ENCODE measurements at regions not wholly inside any gene's neighbourhood (a gene's known extent, or its start where the extent isn't known, plus 50 kb on each side); places are given as distances from the start of the nearest gene placed in this dataset.

DNA sequence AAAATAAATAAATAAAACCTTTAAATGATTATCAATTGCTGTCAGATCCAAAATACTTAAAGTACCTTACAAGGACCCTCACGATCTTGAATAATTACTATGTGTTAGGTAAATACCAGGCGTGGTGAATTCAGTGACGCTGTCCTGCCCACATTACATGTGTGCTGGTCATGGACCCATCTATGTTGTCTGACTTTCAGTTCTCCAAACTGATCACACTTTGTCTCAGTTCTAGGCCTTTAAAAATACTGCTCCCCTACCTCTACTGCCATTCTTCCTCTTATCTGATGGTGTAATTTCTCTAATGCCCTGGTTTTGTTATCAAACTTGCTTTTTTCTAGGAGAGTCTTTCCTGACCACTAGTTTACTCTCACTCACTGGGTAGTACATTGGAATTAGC is 520.7 kb downstream of the TRHDE start:
- Mint-ChIP-seq H3K36me3 (ENCODE audit: low read depth) (no peaks in the 10 kb centered on the region), H3K4me3 (no peak overlapping the region), H3K4me1 (no peaks in the 10 kb centered on the region), H3K9me3 (peaks cover 21% of the 10 kb centered on the region), H3K27ac (no peak overlapping the region), H3K27me3 (no peaks in the 10 kb centered on the region)
- no peak for ATAC-seq (replicated peaks)

DNA sequence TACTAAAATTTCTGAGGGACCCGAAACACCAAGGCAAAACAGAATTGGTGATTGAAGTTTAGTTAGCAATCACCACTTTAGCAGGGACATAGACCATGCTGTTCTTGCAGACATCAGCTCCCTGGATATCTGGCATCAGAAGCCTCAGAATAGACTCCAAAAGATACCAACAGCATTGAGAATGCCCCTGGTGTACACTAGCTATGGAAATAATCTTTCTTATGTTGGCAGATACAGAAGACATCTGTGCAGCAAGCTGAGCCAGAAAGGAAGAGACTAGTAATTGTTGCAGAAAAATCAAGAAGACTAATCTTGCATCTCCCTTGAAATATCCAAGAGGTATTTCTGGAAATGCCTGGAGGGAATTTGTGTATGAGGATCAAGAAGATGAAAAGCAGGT is 521.6 kb downstream of the TRHDE start:
- Mint-ChIP-seq H3K27me3 (no peaks in the 10 kb centered on the region), H3K9me3 (peaks cover 21% of the 10 kb centered on the region), H3K4me3 (no peak overlapping the region), H3K4me1 (no peaks in the 10 kb centered on the region), H3K27ac (no peak overlapping the region), H3K36me3 (ENCODE audit: low read depth) (no peaks in the 10 kb centered on the region)
- ATAC-seq (replicated peaks), result no peak

DNA sequence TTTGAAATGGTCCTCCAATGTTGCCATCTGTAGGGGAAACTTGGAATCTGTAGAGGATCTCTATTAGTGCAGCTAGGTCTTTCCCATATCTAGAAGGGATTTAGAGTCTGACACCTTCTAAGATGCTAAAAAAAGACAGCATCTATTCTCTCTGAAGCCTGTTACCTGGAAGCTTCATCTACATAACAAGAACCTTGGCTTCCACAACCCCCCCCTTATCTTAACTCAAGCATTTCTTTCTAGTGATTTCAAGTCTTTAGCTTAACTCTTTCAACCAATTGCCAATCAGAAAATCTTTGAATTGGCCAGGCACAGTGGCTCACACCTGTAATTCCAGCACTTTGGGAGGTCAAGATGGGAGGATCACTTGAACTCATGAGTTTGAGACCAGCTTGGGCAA is 543.3 kb downstream of the TRHDE start:
- Mint-ChIP-seq H3K36me3 (ENCODE audit: low read depth) (no peaks in the 10 kb centered on the region), H3K4me3 (no peak overlapping the region), H3K9me3 (peaks cover 16% of the 10 kb centered on the region), H3K4me1 (no peaks in the 10 kb centered on the region), H3K27me3 (no peaks in the 10 kb centered on the region), H3K27ac (no peak overlapping the region)
- ATAC-seq (replicated peaks), result no peak

DNA sequence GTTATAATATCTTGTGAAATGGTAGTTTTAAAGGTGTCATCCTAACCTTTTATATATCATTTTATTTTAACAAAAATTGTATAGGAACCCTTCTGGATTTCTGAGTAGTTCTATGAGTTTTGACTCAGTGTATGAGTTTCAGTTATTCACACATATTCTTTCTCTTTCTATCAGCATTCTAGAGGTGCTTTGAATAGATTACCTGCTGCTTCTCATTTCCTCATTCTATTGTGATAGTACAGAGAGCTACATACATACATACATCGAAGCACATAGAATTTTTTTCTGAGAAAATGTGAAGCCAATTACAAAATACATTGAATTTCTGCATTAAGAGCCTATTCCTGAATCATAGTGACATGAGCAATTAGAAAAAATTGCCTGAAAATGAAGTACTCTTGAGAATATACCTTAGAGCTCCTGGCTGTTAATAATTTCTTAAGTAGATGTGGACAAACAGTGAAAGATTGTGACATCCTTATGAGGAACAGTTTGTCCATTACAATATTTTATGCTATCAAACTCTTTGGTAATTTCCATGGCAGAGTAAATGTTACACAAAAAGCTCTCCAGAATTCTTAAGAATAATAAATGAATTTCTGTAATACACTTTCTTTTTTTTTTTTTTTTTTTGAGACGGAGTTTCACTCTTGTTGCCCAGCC is 556.6 kb downstream of the TRHDE start:
- Mint-ChIP-seq H3K36me3 (ENCODE audit: low read depth) (no peaks in the 10 kb centered on the region), H3K4me3 (no peak overlapping the region), H3K9me3 (no peaks in the 10 kb centered on the region), H3K27ac (no peak overlapping the region), H3K27me3 (no peaks in the 10 kb centered on the region), H3K4me1 (no peaks in the 10 kb centered on the region)
- no peak for ATAC-seq (replicated peaks)

DNA sequence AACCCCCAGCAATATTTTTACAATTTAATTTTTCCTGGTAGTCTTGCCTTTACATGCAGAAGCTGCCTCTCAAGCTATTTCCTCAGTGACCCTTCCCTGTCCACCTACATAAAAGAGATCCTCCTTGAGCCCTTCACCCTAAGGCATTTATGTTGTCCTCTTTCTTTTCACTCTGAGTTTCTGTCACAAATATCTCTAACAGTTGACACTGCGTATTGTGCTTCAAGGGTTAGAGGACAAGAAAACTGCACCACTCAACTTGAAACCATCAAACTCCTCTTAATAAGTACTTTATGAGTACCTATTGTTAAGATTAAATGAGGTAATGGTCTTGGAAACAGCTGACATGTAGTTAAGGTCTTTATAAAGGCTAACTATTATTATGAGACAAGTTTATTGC is 557.7 kb downstream of the TRHDE start:
- Mint-ChIP-seq H3K4me3 (no peak overlapping the region), H3K4me1 (no peaks in the 10 kb centered on the region)

DNA sequence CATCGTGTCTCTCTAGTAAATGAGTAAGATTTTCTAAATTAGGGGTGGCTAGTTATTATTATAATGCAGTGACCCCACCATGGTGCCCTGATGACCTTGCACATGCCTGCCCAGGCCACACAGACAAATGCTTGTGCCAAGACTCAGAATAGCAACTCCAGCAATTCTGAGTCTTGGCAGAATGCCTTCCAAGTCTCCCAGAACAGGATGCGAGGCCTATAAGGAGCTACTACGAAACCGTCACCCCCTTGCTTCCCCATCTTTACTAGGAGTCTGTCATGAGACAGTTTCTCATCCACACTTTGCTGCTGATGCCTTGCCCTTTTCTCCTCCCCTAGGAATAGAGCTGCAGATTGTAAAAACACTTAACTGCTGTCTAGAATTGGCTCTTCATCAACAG is 559.9 kb downstream of the TRHDE start:
- no peak overlapping the region for H3K4me3 Mint-ChIP-seq
- no peaks in the 10 kb centered on the region for H3K36me3 Mint-ChIP-seq (ENCODE audit: low read depth)
- no peak for ATAC-seq (replicated peaks)
- no peaks in the 10 kb centered on the region for H3K4me1 Mint-ChIP-seq
- no peaks in the 10 kb centered on the region for H3K27me3 Mint-ChIP-seq
- no peaks in the 10 kb centered on the region for H3K9me3 Mint-ChIP-seq
- no peak overlapping the region for H3K27ac Mint-ChIP-seq

More for the DNA sequence above, 557.7 kb downstream of the TRHDE start:
- Mint-ChIP-seq H3K9me3 (no peaks in the 10 kb centered on the region), H3K27me3 (no peaks in the 10 kb centered on the region), H3K27ac (no peak overlapping the region), H3K36me3 (ENCODE audit: low read depth) (no peaks in the 10 kb centered on the region)
- no peak for ATAC-seq (replicated peaks)

DNA sequence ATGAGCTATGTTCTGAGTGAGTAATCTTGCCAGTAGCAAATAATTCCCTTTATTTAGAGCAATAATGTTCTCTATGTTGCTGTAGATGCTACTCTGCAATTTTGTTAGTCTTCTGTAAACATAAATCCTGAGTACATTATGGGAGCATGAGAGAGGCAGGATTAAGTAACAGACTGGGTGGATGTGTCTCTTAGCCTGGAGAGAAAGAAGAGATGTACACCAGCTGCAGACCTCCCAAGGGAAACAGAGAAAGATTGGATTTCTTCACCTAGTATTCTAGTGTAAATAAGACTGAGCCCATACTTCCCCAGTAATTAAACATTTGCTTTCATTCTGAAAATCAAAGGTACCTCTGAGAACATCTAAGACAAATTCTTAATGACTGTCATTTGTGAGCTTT is 564.0 kb downstream of the TRHDE start:
- Mint-ChIP-seq H3K36me3 (ENCODE audit: low read depth) (no peaks in the 10 kb centered on the region), H3K27ac (no peak overlapping the region), H3K9me3 (no peaks in the 10 kb centered on the region), H3K27me3 (no peaks in the 10 kb centered on the region), H3K4me1 (no peaks in the 10 kb centered on the region), H3K4me3 (no peak overlapping the region)
- ATAC-seq (replicated peaks), result no peak

DNA sequence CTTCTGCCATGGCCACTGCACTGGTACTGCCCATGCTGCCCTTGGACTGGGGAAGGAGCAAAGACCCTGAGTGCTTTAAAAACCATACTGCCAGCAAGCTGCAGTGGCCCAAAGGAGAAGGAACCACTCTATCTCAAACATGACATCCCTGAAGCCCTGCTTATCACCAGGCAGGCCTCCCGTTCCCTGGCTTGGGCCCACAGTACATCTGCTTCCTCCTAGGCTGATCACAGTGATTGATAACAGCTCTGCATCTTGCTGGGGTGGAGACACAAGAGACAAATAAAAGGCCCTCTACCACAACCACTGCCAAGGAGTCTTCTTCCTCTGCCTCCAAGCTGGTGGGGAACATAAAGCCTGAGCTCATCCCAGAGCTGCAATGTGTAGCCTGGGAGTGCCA is 567.5 kb downstream of the TRHDE start:
- Mint-ChIP-seq H3K4me3 (no peak overlapping the region), H3K27ac (no peak overlapping the region), H3K36me3 (ENCODE audit: low read depth) (no peaks in the 10 kb centered on the region), H3K9me3 (peaks cover 14% of the 10 kb centered on the region), H3K27me3 (no peaks in the 10 kb centered on the region), H3K4me1 (no peaks in the 10 kb centered on the region)
- ATAC-seq (replicated peaks), result no peak

DNA sequence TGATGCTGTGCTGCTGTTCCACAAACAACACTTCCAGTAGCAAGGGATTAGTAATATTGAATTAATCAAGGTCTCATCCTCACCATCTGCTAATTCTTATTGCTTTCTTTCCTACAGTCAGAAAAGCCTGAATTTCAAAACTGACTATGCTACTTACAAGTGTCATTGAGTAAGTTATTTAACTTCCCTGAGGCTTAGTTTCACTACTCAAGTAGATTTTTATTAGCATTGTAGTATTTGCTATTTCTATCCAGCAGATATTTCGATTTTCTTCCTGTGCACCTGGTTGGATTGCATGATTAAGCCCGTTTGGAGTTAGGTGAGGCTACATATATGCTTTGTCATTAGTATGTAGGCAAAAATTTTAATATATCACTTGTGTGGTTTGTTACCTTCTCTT is 591.5 kb downstream of the TRHDE start:
- Mint-ChIP-seq H3K27me3 (no peaks in the 10 kb centered on the region), H3K27ac (no peak overlapping the region), H3K36me3 (ENCODE audit: low read depth) (no peaks in the 10 kb centered on the region), H3K9me3 (peaks cover 8% of the 10 kb centered on the region), H3K4me1 (no peaks in the 10 kb centered on the region), H3K4me3 (no peak overlapping the region)
- no peak for ATAC-seq (replicated peaks)

DNA sequence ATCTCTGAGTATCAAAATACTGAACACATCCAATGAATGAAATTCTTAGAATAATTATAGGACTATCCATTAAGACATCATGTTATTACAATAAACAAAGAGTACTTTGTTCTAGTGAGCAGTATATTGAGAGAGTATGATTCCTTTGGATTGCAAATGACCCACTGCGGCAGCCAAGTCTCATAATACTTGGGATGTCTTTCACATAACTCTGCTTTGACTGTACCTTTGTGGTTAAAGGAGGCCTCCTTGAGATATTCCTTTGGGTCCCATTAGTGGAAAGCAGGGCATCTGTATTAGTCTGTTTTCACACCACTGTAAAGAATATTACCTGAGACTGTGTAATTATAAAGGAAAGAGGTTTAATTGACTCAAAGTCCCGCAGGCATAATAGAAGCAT is 593.8 kb downstream of the TRHDE start:
- H3K27me3 Mint-ChIP-seq, result no peaks in the 10 kb centered on the region
- H3K4me3 Mint-ChIP-seq, result no peak overlapping the region
- no peaks in the 10 kb centered on the region for H3K36me3 Mint-ChIP-seq (ENCODE audit: low read depth)
- no peak overlapping the region for H3K27ac Mint-ChIP-seq
- no peaks in the 10 kb centered on the region for H3K4me1 Mint-ChIP-seq
- peaks cover 4% of the 10 kb centered on the region for H3K9me3 Mint-ChIP-seq
- no peak for ATAC-seq (replicated peaks)

DNA sequence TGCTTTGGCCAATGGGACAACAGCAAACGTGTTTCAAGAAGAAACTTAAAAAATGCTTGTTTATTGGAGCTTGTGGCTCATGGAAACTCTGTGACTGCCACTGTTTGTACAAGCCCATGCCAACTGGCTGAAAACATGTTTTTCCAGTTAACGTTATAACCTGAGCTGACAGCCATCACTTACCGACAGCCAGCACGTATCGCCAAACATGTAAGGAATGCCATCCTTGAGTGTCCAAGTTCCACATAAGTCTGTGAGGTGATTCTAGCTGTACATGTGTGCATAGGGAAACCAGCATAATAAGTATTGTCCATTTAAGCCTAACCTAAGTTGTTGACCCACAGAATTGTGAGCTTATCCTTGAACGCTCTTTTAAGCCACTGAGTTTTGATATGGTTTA is 596.9 kb downstream of the TRHDE start:
- no peaks in the 10 kb centered on the region for H3K36me3 Mint-ChIP-seq (ENCODE audit: low read depth)
- no peak overlapping the region for H3K4me3 Mint-ChIP-seq
- ATAC-seq (replicated peaks), result no peak
- H3K27ac Mint-ChIP-seq, result no peak overlapping the region
- H3K4me1 Mint-ChIP-seq, result no peaks in the 10 kb centered on the region
- H3K27me3 Mint-ChIP-seq, result no peaks in the 10 kb centered on the region
- peaks cover 4% of the 10 kb centered on the region for H3K9me3 Mint-ChIP-seq

DNA sequence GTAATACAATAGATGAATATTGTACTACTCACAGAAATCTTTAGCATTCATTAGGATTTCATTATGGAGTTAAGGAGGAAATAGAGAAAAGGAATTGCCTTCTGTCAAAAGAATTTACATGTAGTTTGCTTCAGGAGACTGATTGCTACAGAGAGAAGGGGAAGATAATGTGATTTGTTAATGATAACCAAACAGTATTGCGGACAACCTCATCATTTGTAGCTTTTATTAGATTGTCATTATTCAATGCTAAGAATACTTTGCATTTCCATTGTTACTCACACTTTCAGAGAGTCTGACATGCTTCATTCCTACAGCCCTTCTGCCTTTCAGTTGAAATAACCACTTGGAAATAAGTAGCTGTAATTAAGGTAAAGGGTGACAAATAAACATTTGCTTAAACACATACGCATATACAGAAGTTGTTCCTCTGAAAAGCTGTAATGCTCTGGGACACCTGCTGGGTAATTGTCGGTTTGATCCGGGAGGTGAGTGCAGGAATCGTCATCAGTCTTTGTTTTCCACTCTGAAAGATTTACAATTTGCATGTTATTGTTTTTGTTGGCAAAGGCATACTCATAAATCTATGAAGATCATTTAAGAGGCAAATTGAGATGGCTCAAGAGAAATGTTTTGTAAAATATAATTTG is 600.2 kb downstream of the TRHDE start:
- Mint-ChIP-seq H3K27ac (no peak overlapping the region), H3K9me3 (no peaks in the 10 kb centered on the region), H3K4me3 (no peak overlapping the region), H3K4me1 (no peaks in the 10 kb centered on the region), H3K27me3 (no peaks in the 10 kb centered on the region), H3K36me3 (ENCODE audit: low read depth) (no peaks in the 10 kb centered on the region)
- no peak for ATAC-seq (replicated peaks)

DNA sequence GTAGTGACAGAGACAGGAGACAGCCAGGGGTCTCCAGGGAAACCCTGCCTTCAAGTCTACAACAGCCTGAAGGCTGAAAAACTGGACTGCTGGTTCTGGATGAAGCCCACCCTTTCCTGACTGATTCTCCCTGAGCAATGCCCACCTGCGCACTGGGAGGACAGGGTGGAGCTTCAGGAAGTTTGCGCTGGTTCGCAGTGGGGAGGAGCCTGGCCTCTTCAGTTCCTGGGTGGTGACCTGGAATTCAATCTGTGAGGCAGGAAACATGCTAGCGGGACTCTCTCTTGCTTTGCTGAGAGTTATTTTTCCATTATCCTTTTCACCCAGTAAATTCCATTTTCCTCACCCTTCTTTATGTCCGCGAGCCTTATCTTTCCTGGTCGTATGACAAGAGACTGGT is 600.8 kb downstream of the TRHDE start:
- Mint-ChIP-seq H3K27ac (no peak overlapping the region), H3K4me1 (no peaks in the 10 kb centered on the region), H3K9me3 (no peaks in the 10 kb centered on the region), H3K27me3 (no peaks in the 10 kb centered on the region), H3K36me3 (ENCODE audit: low read depth) (no peaks in the 10 kb centered on the region), H3K4me3 (no peak overlapping the region)
- no peak for ATAC-seq (replicated peaks)

DNA sequence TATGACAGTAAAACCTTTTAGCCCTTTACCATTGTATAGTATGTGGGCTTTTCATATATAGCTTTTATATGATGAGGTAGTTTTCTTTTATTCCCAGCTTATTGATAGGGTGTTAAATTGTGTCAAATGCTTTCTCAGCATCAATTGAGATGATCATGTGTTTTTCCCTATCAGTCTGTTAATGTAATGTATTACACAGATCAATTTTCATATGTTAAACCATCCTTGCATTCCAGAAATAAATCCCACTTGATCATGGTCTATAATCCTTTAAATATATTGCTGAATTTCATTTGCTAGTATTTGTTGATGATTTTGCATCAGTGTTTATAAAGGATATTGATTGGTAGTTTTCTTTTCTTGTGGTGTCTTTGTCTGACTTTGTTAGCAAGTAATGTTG is 603.9 kb downstream of the TRHDE start:
- Mint-ChIP-seq H3K27me3 (no peaks in the 10 kb centered on the region), H3K36me3 (ENCODE audit: low read depth) (no peaks in the 10 kb centered on the region), H3K4me3 (no peak overlapping the region), H3K9me3 (no peaks in the 10 kb centered on the region), H3K4me1 (no peaks in the 10 kb centered on the region), H3K27ac (no peak overlapping the region)
- no peak for ATAC-seq (replicated peaks)

DNA sequence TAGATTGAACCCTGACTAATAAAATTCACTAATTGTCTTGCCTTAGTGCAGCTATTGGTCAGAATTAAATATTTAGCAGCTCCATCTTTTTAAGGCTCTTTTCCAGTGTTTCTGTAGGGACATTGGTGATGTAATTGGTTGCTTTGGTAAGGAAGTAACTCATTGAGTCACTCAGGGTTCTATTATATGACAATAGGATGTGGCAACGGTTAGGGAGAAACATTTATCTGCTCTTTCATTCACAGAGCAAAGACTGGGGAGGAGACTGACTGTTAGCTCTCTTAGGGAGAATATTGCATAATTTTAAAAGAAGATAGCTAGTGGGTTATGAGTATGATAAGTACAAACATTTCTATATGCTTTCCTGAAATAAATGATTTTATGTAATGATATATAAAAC is 616.5 kb downstream of the TRHDE start:
- peaks cover 3% of the 10 kb centered on the region for H3K9me3 Mint-ChIP-seq
- no peak overlapping the region for H3K4me3 Mint-ChIP-seq
- no peak for ATAC-seq (replicated peaks)
- H3K36me3 Mint-ChIP-seq (ENCODE audit: low read depth), result no peaks in the 10 kb centered on the region
- H3K27ac Mint-ChIP-seq, result no peak overlapping the region
- H3K4me1 Mint-ChIP-seq, result no peaks in the 10 kb centered on the region
- H3K27me3 Mint-ChIP-seq, result no peaks in the 10 kb centered on the region

DNA sequence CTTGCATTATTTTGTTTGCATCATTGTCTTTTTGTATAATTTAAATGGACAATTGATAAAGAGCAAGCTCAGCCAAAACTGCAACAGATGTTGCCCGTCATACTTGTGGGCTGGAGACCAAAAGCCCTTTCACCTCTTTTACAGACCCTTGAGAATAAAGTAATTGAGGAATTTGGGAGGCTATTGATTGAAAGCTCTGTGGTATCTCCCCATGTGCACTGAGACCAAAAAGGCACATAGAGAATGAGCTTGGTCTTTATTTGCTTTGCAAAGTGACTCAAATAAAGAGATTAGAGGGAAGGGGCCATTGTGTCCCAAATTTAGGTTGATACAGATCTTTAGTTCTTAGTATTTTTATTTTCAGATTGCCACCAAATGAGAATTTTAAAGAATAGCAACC is 617.6 kb downstream of the TRHDE start:
- no peak for ATAC-seq (replicated peaks)
- Mint-ChIP-seq H3K27ac (no peak overlapping the region), H3K27me3 (no peaks in the 10 kb centered on the region), H3K4me3 (no peak overlapping the region), H3K9me3 (peaks cover 3% of the 10 kb centered on the region), H3K4me1 (no peaks in the 10 kb centered on the region), H3K36me3 (ENCODE audit: low read depth) (no peaks in the 10 kb centered on the region)
